H1 (cell line): ENCODE measurements at regions not wholly inside any gene's neighbourhood (a gene's known extent, or its start where the extent isn't known, plus 50 kb on each side); places are given as distances from the start of the nearest gene placed in this dataset.

Experiments
- CTCF ChIA-PET: fragments of 300-600 bp; sonication (Branson Sonifier 250); formaldehyde crosslinking; loops from one replicate; lab custom pipeline; 2021; ENCODE audit not compliant: partially characterized antibody; lab: Charles Lee
- POLR2A ChIA-PET: fragments of 300-600 bp; sonication (Branson Sonifier 250); formaldehyde crosslinking; loops from one replicate; lab custom pipeline; 2021; ENCODE audit warnings: inconsistent platforms; ENCODE audit not compliant: partially characterized antibody; lab: Charles Lee
- DNase-seq, 2 experiments: peaks; one replicate each; pipeline versions ENCODE4 v3.0.0 to v3.0.0-alpha.2; 2010 to 2022; ENCODE audit warnings: low spot score in 2 of 2, low read depth in 1 of 2, mixed read lengths in 1 of 2
- FAIRE-seq: peaks from 2 replicates; lab custom pipeline; 2011; peaks lifted over from hg19 to GRCh38; lab: Jason Lieb, UNC
- H2AFZ ChIP-seq: 2 replicates; pipeline ENCODE4 v1.8.1; 2012; ENCODE audit warnings: low read length, inconsistent platforms
- H2AK5ac ChIP-seq: 2 replicates; pipeline ENCODE4 v1.6.1; 2013; ENCODE audit warnings: low read depth, low read length
- H2BK120ac ChIP-seq: replicated peaks from 2 replicates; pipeline ENCODE3; 2013; ENCODE audit warnings: low read depth, low read length, inconsistent platforms
- H2BK12ac ChIP-seq: 2 replicates; pipeline ENCODE4 v1.6.1; 2013; ENCODE audit warnings: low read depth, low read length
- H2BK15ac ChIP-seq: 2 replicates; pipeline ENCODE4 v1.6.1; 2013; ENCODE audit warnings: low read length
- H2BK20ac ChIP-seq: 2 replicates; pipeline ENCODE4 v1.6.1; 2013; ENCODE audit warnings: low read length
- H2BK5ac ChIP-seq: 2 replicates; pipeline ENCODE4 v1.6.1; 2013; ENCODE audit warnings: low read depth, low read length
- H3K14ac ChIP-seq: 2 replicates; pipeline ENCODE4 v1.6.1; 2013; ENCODE audit warnings: inconsistent platforms; ENCODE audit not compliant: insufficient read length
- H3K18ac ChIP-seq: 2 replicates; pipeline ENCODE4 v1.6.1; 2013; ENCODE audit warnings: low read length; ENCODE audit errors: extremely low read depth
- H3K23ac ChIP-seq: 2 replicates; pipeline ENCODE4 v1.6.1; 2013; ENCODE audit warnings: inconsistent platforms; ENCODE audit not compliant: insufficient read length
- H3K23me2 ChIP-seq: 2 replicates; pipeline ENCODE4 v1.6.1; 2013; ENCODE audit warnings: low read depth, low read length
- H3K27ac ChIP-seq: 2 replicates; pipeline ENCODE4 v1.6.1; 2011; ENCODE audit warnings: low read depth, low read length, inconsistent platforms
- H3K27me3 ChIP-seq, 4 experiments: replicated peaks in 1 of 4; 1 replicate in 1 of 4; 2 replicates in 3 of 4; pipeline versions ENCODE4 v1.6.1 to v1.8.1; 2011 to 2013; ENCODE audit warnings: low read length in 3 of 4, mild to moderate bottlenecking in 3 of 4, inconsistent platforms in 2 of 4, mixed read lengths in 2 of 4, moderate library complexity in 1 of 4; ENCODE audit not compliant: control insufficient read depth in 3 of 4, insufficient read depth in 3 of 4; ENCODE audit errors: extremely low read depth in 1 of 4
- H3K36me3 ChIP-seq, 4 experiments: 2 replicates each; pipeline versions ENCODE4 v1.6.1 to v1.8.1; 2011 to 2013; ENCODE audit warnings: mild to moderate bottlenecking in 4 of 4, low read length in 3 of 4, moderate library complexity in 2 of 4, control low read depth in 1 of 4, inconsistent platforms in 1 of 4; ENCODE audit not compliant: insufficient read depth in 4 of 4, control insufficient read depth in 2 of 4
- H3K4ac ChIP-seq: replicated peaks from 2 replicates; pipeline ENCODE3; 2013; ENCODE audit warnings: low read length, low read depth, mixed read lengths, inconsistent platforms; ENCODE audit not compliant: insufficient read length
- H3K4me1 ChIP-seq, 4 experiments: replicated peaks in 1 of 4; 1 replicate in 1 of 4; 2 replicates in 3 of 4; pipeline versions ENCODE4 v1.6.1 to v1.8.1; 2011 to 2013; ENCODE audit warnings: low read length in 3 of 4, inconsistent platforms in 2 of 4, mixed read lengths in 1 of 4; ENCODE audit not compliant: insufficient read depth in 4 of 4, control insufficient read depth in 3 of 4
- H3K4me2 ChIP-seq, 2 experiments: 2 replicates each; pipeline versions ENCODE4 v1.6.1 to v1.8.1; 2011 to 2013; ENCODE audit warnings: low read depth in 2 of 2, low read length in 2 of 2, control low read depth in 1 of 2, inconsistent platforms in 1 of 2, mild to moderate bottlenecking in 1 of 2; ENCODE audit not compliant: insufficient read depth in 1 of 2
- H3K4me3 ChIP-seq, 4 experiments: fragments of 200-600, 300-600 bp in 1 of 4; sonication (generic), shearing (Covaris generic), sonication (Bioruptor Twin) in 1 of 4; 2 replicates each; pipeline versions ENCODE4 v1.5.1 to v1.8.1; 2011 to 2016; ENCODE audit warnings: low read length in 4 of 4, low read depth in 3 of 4, control low read depth in 2 of 4, inconsistent platforms in 2 of 4, mild to moderate bottlenecking in 2 of 4, mixed read lengths in 1 of 4, moderate library complexity in 1 of 4; ENCODE audit not compliant: insufficient read depth in 2 of 4; ENCODE audit errors: extremely low read depth in 1 of 4
- H3K56ac ChIP-seq: replicated peaks from 2 replicates; pipeline ENCODE3; 2013; ENCODE audit warnings: low read depth, mild to moderate bottlenecking, mixed read lengths, low read length, inconsistent platforms; ENCODE audit not compliant: insufficient read length
- H3K79me1 ChIP-seq: 2 replicates; pipeline ENCODE4 v1.6.1; 2013; ENCODE audit warnings: low read depth, low read length, control low read depth
- H3K79me2 ChIP-seq, 2 experiments: 2 replicates each; pipeline versions ENCODE4 v1.6.1 to v1.8.1; 2012 to 2013; ENCODE audit warnings: low read length in 2 of 2, mild to moderate bottlenecking in 2 of 2, inconsistent platforms in 1 of 2; ENCODE audit not compliant: insufficient read depth in 2 of 2, control insufficient read depth in 1 of 2
- H3K9ac ChIP-seq, 4 experiments: replicated peaks in 1 of 4; 1 replicate in 1 of 4; 2 replicates in 3 of 4; pipeline versions ENCODE4 v1.6.1 to v1.8.1; 2011 to 2013; ENCODE audit warnings: low read depth in 3 of 4, low read length in 3 of 4, control low read depth in 2 of 4, mild to moderate bottlenecking in 2 of 4, moderate library complexity in 2 of 4, inconsistent platforms in 1 of 4; ENCODE audit errors: extremely low read depth in 1 of 4
- H3K9me3 ChIP-seq, 2 experiments: 2 replicates each; pipeline versions ENCODE4 v1.6.1 to v1.8.1; 2012 to 2013; ENCODE audit warnings: mild to moderate bottlenecking in 2 of 2, moderate library complexity in 2 of 2, control low read depth in 1 of 2, inconsistent platforms in 1 of 2, low read depth in 1 of 2, low read length in 1 of 2, mixed read lengths in 1 of 2; ENCODE audit not compliant: insufficient read depth in 2 of 2
- H4K20me1 ChIP-seq, 2 experiments: replicated peaks in 1 of 2; 2 replicates each; pipeline versions ENCODE3 to v1.8.1; 2011 to 2013; ENCODE audit warnings: inconsistent platforms in 2 of 2, low read length in 2 of 2, mild to moderate bottlenecking in 1 of 2; ENCODE audit not compliant: insufficient read depth in 2 of 2, control insufficient read depth in 1 of 2
- H4K5ac ChIP-seq: 2 replicates; pipeline ENCODE4 v1.6.1; 2013; ENCODE audit warnings: low read length, low read depth, mixed read lengths, inconsistent platforms; ENCODE audit not compliant: insufficient read length
- H4K8ac ChIP-seq: 2 replicates; pipeline ENCODE4 v1.8.0; 2013; ENCODE audit warnings: mild to moderate bottlenecking, moderate library complexity, low read length, inconsistent platforms; ENCODE audit not compliant: insufficient read depth; ENCODE audit errors: extremely low read depth
- H4K91ac ChIP-seq: replicated peaks from 2 replicates; pipeline ENCODE3; 2013; ENCODE audit warnings: low read length, mixed read lengths, inconsistent platforms; ENCODE audit not compliant: insufficient read length
- ATF2 ChIP-seq: IDR thresholded peaks from 2 replicates; pipeline ENCODE4 v1.6.1; 2012; ENCODE audit warnings: low read length, inconsistent platforms
- CBX8 ChIP-seq: fragments of 300-800, 300-1000 bp; sonication (generic); IDR thresholded peaks from 2 replicates; pipeline ENCODE4 v1.7.1; 2016; ENCODE audit warnings: low read depth, low read length, borderline replicate concordance
- CEBPB ChIP-seq: IDR thresholded peaks from 2 replicates; pipeline ENCODE4 v1.6.1; 2012; ENCODE audit warnings: low read depth, low read length
- CHD1 ChIP-seq: IDR thresholded peaks from 2 replicates; pipeline ENCODE4 v1.6.1; 2012; ENCODE audit warnings: low read depth, low read length, improper control_type of control experiment
- CHD2 ChIP-seq: IDR thresholded peaks from 2 replicates; pipeline ENCODE4 v1.6.1; 2012; ENCODE audit warnings: low read length, improper control_type of control experiment
- HDAC6 ChIP-seq: IDR thresholded peaks from one replicate; pipeline ENCODE4 v1.7.1; 2012; ENCODE audit warnings: low read depth, mild to moderate bottlenecking, inconsistent platforms, low read length, moderate library complexity
- JUND ChIP-seq: IDR thresholded peaks from 2 replicates; pipeline ENCODE4 v1.6.1; 2011; ENCODE audit warnings: mild to moderate bottlenecking, improper control_type of control experiment, low read length
- KDM1A ChIP-seq: fragments of 200-600, 300-600 bp; sonication (generic); IDR thresholded peaks from 2 replicates; pipeline ENCODE4 v1.7.1; 2016; ENCODE audit warnings: mild to moderate bottlenecking, low read length, borderline replicate concordance
- RAD21 ChIP-seq, 2 experiments: IDR thresholded peaks in 1 of 2; conservative IDR thresholded peaks in 1 of 2; 2 replicates each; pipeline ENCODE4 v1.6.1; 2011; ENCODE audit warnings: low read depth in 2 of 2, low read length in 2 of 2, improper control_type of control experiment in 1 of 2, inconsistent platforms in 1 of 2, mild to moderate bottlenecking in 1 of 2, moderate library complexity in 1 of 2
- RXRA ChIP-seq: IDR thresholded peaks from 2 replicates; pipeline ENCODE4 v1.6.1; 2011; ENCODE audit warnings: low read depth, mild to moderate bottlenecking, low read length, moderate library complexity; ENCODE audit not compliant: insufficient read depth
- whole genome bisulfite sequencing, 2 experiments: shearing (Covaris generic) in 1 of 2; methylation state at CpG; one replicate each; pipeline versions ENCODE4 v1.1.6 to v1.1.7; 2013 to 2015; ENCODE audit warnings: low lambda C conversion rate in 2 of 2, mixed read lengths in 2 of 2, inconsistent platforms in 1 of 2, low coverage in 1 of 2, missing lambda C conversion rate in 1 of 2; ENCODE audit not compliant: insufficient replicate concordance in 2 of 2, insufficient coverage in 1 of 2, insufficient read length in 1 of 2; ENCODE audit errors: extremely low coverage in 1 of 2, missing lambda C conversion rate in 1 of 2; 5-methylcytosine and 5-hydroxymethylcytosine counted together

GRCh38 chr5:92687821-92688722 is 892.9 kb downstream of the NR2F1-AS1 start:
- CTCF ChIA-PET = interaction anchor here (0.7 to 1.9 kb wide), 8 partner anchors 9 to 727 kb away, joined by 3 to 7 read pairs (median 3); no protein-coding TSS in a partner anchor
- H3K4ac ChIP-seq = no peak overlapping the region
- 76% methylated on average over 8 of the region's 8 CpGs; no CpG with 5 or more reads in 1 of the 2 experiments for WGBS, 2 experiments
- no peak overlapping the region for H2BK12ac ChIP-seq
- no peaks in the 10 kb centered on the region for H3K79me1 ChIP-seq
- H3K4me3 ChIP-seq = no peak overlapping the region
- H3K23me2 ChIP-seq = no peaks in the 10 kb centered on the region
- no peak overlapping the region for H2AFZ ChIP-seq
- DNase-seq = peak in 1 of 2 experiments; percentile 3
- H2AK5ac ChIP-seq = no peak overlapping the region
- H3K14ac ChIP-seq = no peak overlapping the region
- H3K4me2 ChIP-seq = no peak overlapping the region
- H3K9ac ChIP-seq = no peak overlapping the region
- no peaks in the 10 kb centered on the region for H3K36me3 ChIP-seq
- peaks cover 0 to 3% (median 0%) of the 10 kb centered on the region in 4 experiments; a peak in 1 of 7 replicates for H3K4me1 ChIP-seq
- H3K27me3 ChIP-seq = no peaks in the 10 kb centered on the region
- FAIRE-seq = peak; percentile 57
- H3K79me2 ChIP-seq = no peaks in the 10 kb centered on the region
- no peak overlapping the region for H3K18ac ChIP-seq
- H4K5ac ChIP-seq = no peak overlapping the region
- H2BK120ac ChIP-seq = no peak overlapping the region
- no peak overlapping the region for H2BK15ac ChIP-seq
- no peak overlapping the region for H2BK5ac ChIP-seq
- POLR2A ChIA-PET = no interaction called here
- no peaks in the 10 kb centered on the region for H3K9me3 ChIP-seq
- no peak overlapping the region for H3K23ac ChIP-seq
- no peak overlapping the region for H3K56ac ChIP-seq
- no peak overlapping the region for H3K27ac ChIP-seq
- H4K8ac ChIP-seq = no peak overlapping the region
- no peak overlapping the region for H4K91ac ChIP-seq
- H4K20me1 ChIP-seq = no peaks in the 10 kb centered on the region
- H2BK20ac ChIP-seq = no peak overlapping the region
- TF ChIP-seq KDM1A = no peak
- TF ChIP-seq JUND = no peak
- no peak for TF ChIP-seq CBX8
- no peak for TF ChIP-seq CHD2
- TF ChIP-seq RXRA = no peak
- TF ChIP-seq ATF2 = no peak
- no peak for TF ChIP-seq CHD1
- no peak for TF ChIP-seq CEBPB
- no peak for TF ChIP-seq HDAC6
- peak; percentile 55 to 66 for TF ChIP-seq RAD21 (IDR thresholded peaks at IDR 0.05 in 1 of 2, conservative IDR thresholded peaks at IDR 0.05 in 1 of 2; ENCODE audit: low read depth in 2 of 2, low read length in 2 of 2)
